Fibroblast of skin of left quadriceps (primary cell): ENCODE measurements at regions not wholly inside any gene's neighbourhood (a gene's known extent, or its start where the extent isn't known, plus 50 kb on each side); places are given as distances from the start of the nearest gene placed in this dataset.
"Not testable (repeated sequence)": the region's sequence is repeated elsewhere in the genome, so short reads cannot be mapped to it uniquely, and the experiment has no call there.

Experiments
- DNase-seq, 2 experiments: peaks; one replicate each; pipeline ENCODE4 v3.0.0-alpha.2; 2013; ENCODE audit warnings: low read depth in 2 of 2

GRCh38 chr15:84544586-84544985 is 56.2 kb upstream of the ZSCAN2 start:
- DNase-seq = not testable (repeated sequence)

GRCh38 chr15:84547150-84547549 is 53.7 kb upstream of the ZSCAN2 start:
- DNase-seq = not testable (repeated sequence)

GRCh38 chr15:84550503-84550902 is 50.3 kb upstream of the ZSCAN2 start:
- peak; percentile 52 to 57 for DNase-seq
